WTC11 (cell line): ENCODE measurements at regions not wholly inside any gene's neighbourhood (a gene's known extent, or its start where the extent isn't known, plus 50 kb on each side); places are given as distances from the start of the nearest gene placed in this dataset.

Source experiments
- ATAC-seq: fragments of 200-7000 bp; cut with Tn5 transposase; 2 replicates; pipeline ENCODE4 v1.10.0; 2021; ENCODE audit warnings: mild to moderate bottlenecking, moderate library complexity
- CTCF ChIA-PET: fragments of 300-600 bp; sonication (Branson Sonifier 250); formaldehyde crosslinking; loops from one replicate; lab custom pipeline; 2021; ENCODE audit warnings: antibody characterized with exemption; lab: Charles Lee
- POLR2A ChIA-PET: fragments of 350-600 bp; sonication (Branson Sonifier 250); formaldehyde crosslinking; loops from one replicate; lab custom pipeline; 2021; ENCODE audit warnings: antibody characterized with exemption; lab: Charles Lee
- DNase-seq: peaks from one replicate; pipeline ENCODE4 v3.0.0; 2021; ENCODE audit warnings: low spot score
- H3K27ac Mint-ChIP-seq: 2 replicates; pipeline ENCODE4 v1.8.0; 2021; ENCODE audit warnings: mixed read lengths
- H3K27me3 Mint-ChIP-seq: 2 replicates; pipeline ENCODE4 v1.8.0; 2021; ENCODE audit warnings: low read depth, mild to moderate bottlenecking, moderate library complexity, mixed read lengths
- H3K36me3 Mint-ChIP-seq: 2 replicates; pipeline ENCODE4 v1.8.0; 2021; ENCODE audit warnings: mixed read lengths
- H3K4me1 Mint-ChIP-seq: 2 replicates; pipeline ENCODE4 v1.8.0; 2022; ENCODE audit warnings: mixed read lengths
- H3K4me3 Mint-ChIP-seq: 2 replicates; pipeline ENCODE4 v1.8.0; 2021; ENCODE audit warnings: mild to moderate bottlenecking, moderate library complexity, mixed read lengths
- H3K9me3 Mint-ChIP-seq: 2 replicates; pipeline ENCODE4 v1.8.0; 2021; ENCODE audit warnings: mixed read lengths
- AFF4 ChIP-seq: sonication (generic); formaldehyde crosslinking; IDR thresholded peaks from 2 replicates; pipeline ENCODE4 v1.8.1; 2023; ENCODE audit warnings: mild to moderate bottlenecking, missing genetic modification reagents, borderline replicate concordance
- CDX4 ChIP-seq: fragments of 250-450 bp; sonication (Bioruptor Pico); IDR thresholded peaks from 2 replicates; pipeline ENCODE4 v1.9.0; 2021; ENCODE audit warnings: moderate library complexity, mild to moderate bottlenecking, inconsistent platforms, borderline replicate concordance
- CREB1 ChIP-seq: sonication (generic); formaldehyde crosslinking; IDR thresholded peaks from 2 replicates; pipeline ENCODE4 v1.8.0; 2023; ENCODE audit warnings: mild to moderate bottlenecking, missing genetic modification reagents
- CREM ChIP-seq: sonication (generic); formaldehyde crosslinking; IDR thresholded peaks from 2 replicates; pipeline ENCODE4 v1.8.1; 2022; ENCODE audit warnings: mild to moderate bottlenecking, missing genetic modification reagents, moderate library complexity
- E2F1 ChIP-seq: sonication (generic); formaldehyde crosslinking; IDR thresholded peaks from 2 replicates; pipeline ENCODE4 v1.8.0; 2022; ENCODE audit warnings: mild to moderate bottlenecking, missing genetic modification reagents
- E2F4 ChIP-seq: sonication (generic); formaldehyde crosslinking; IDR thresholded peaks from 2 replicates; pipeline ENCODE4 v1.8.1; 2022; ENCODE audit warnings: low read depth, mild to moderate bottlenecking, moderate library complexity, missing genetic modification reagents, borderline replicate concordance
- ELF4 ChIP-seq: sonication (generic); formaldehyde crosslinking; IDR thresholded peaks from 2 replicates; pipeline ENCODE4 v1.8.1; 2022; ENCODE audit warnings: low read depth, mild to moderate bottlenecking, moderate library complexity, missing genetic modification reagents
- EMX1 ChIP-seq: fragments of 250-450 bp; sonication (Bioruptor Pico); IDR thresholded peaks from 2 replicates; pipeline ENCODE4 v1.8.0; 2021; ENCODE audit warnings: mild to moderate bottlenecking
- ETV6 ChIP-seq: sonication (generic); formaldehyde crosslinking; IDR thresholded peaks from 2 replicates; pipeline ENCODE4 v1.8.1; 2022; ENCODE audit warnings: mild to moderate bottlenecking, missing genetic modification reagents
- JAZF1 ChIP-seq: fragments of 250-450 bp; sonication (Bioruptor Pico); IDR thresholded peaks from 2 replicates; pipeline ENCODE4 v1.9.0; 2021; ENCODE audit warnings: moderate library complexity, mild to moderate bottlenecking, inconsistent platforms
- JUN ChIP-seq: sonication (generic); formaldehyde crosslinking; IDR thresholded peaks from 2 replicates; pipeline ENCODE4 v1.8.0; 2023; ENCODE audit warnings: mild to moderate bottlenecking, missing genetic modification reagents
- MLX ChIP-seq: sonication (generic); formaldehyde crosslinking; IDR thresholded peaks from 2 replicates; pipeline ENCODE4 v1.8.1; 2023; ENCODE audit warnings: mild to moderate bottlenecking, missing genetic modification reagents, moderate library complexity
- RORB ChIP-seq: fragments of 250-450 bp; sonication (Bioruptor Pico); IDR thresholded peaks from 2 replicates; pipeline ENCODE4 v1.9.0; 2021; ENCODE audit warnings: mild to moderate bottlenecking
- SMAD3 ChIP-seq: sonication (generic); formaldehyde crosslinking; IDR thresholded peaks from 2 replicates; pipeline ENCODE4 v1.8.0; 2022; ENCODE audit warnings: missing genetic modification reagents, mild to moderate bottlenecking, borderline replicate concordance
- TCF7 ChIP-seq: sonication (generic); formaldehyde crosslinking; IDR thresholded peaks from 2 replicates; pipeline ENCODE4 v1.8.0; 2022; ENCODE audit warnings: mild to moderate bottlenecking, low read depth, missing genetic modification reagents, moderate library complexity
- TP53 ChIP-seq: sonication (generic); formaldehyde crosslinking; IDR thresholded peaks from 2 replicates; pipeline ENCODE4 v1.8.1; 2023; ENCODE audit warnings: mild to moderate bottlenecking, missing genetic modification reagents
- ZNF138 ChIP-seq: sonication (generic); formaldehyde crosslinking; conservative IDR thresholded peaks from 2 replicates; pipeline ENCODE4 v1.8.1; 2022; ENCODE audit warnings: mild to moderate bottlenecking, moderate library complexity, missing genetic modification reagents
- ZNF425 ChIP-seq: fragments of 250-450 bp; sonication (Bioruptor Pico); conservative IDR thresholded peaks from 2 replicates; pipeline ENCODE4 v1.9.0; 2021; ENCODE audit warnings: mild to moderate bottlenecking
- ZNF512 ChIP-seq: sonication (generic); formaldehyde crosslinking; IDR thresholded peaks from 2 replicates; pipeline ENCODE4 v1.8.1; 2022; ENCODE audit warnings: missing genetic modification reagents, borderline replicate concordance

- TF ChIP-seq AFF4, result no peak
- TF ChIP-seq CREM (CRISPR knock-in tag), result no peak
- no peak for TF ChIP-seq RORB (CRISPR knock-in tag)
- no peak for TF ChIP-seq TP53 (CRISPR knock-in tag)
Measured at GRCh38 chr17:65434878-65435277, 126.6 kb downstream of the AXIN2 start (continued).

GRCh38 chr17:65434251-65434650, 127.2 kb downstream of the AXIN2 start:
- Mint-ChIP-seq H3K4me3 (no peak overlapping the region), H3K4me1 (peaks cover 6% of the 10 kb centered on the region), H3K27me3 (no peaks in the 10 kb centered on the region), H3K36me3 (peaks cover 8% of the 10 kb centered on the region), H3K27ac (no peak overlapping the region), H3K9me3 (peaks cover 29% of the 10 kb centered on the region)
- DNase-seq (no peak), ATAC-seq (no peak)
- ChIA-PET POLR2A (no interaction called here), CTCF (interaction anchor here (0.9 kb wide), 1 partner anchor 140 kb away, joined by 3 read pairs; no protein-coding TSS in a partner anchor)
- TF ChIP-seq JAZF1 (no peak), ETV6 (CRISPR knock-in tag) (no peak), ZNF138 (no peak), ZNF512 (CRISPR knock-in tag) (no peak), JUN (CRISPR knock-in tag) (no peak), E2F4 (CRISPR knock-in tag) (no peak), EMX1 (CRISPR knock-in tag) (no peak), SMAD3 (no peak), CDX4 (CRISPR knock-in tag) (no peak), E2F1 (no peak), CREB1 (CRISPR knock-in tag) (no peak), ZNF425 (CRISPR knock-in tag) (no peak), TCF7 (CRISPR knock-in tag) (no peak), ELF4 (CRISPR knock-in tag) (no peak), MLX (CRISPR knock-in tag) (no peak)
